HG03432 (cell line): ENCODE measurements at regions not wholly inside any gene's neighbourhood (a gene's known extent, or its start where the extent isn't known, plus 50 kb on each side); places are given as distances from the start of the nearest gene placed in this dataset.
"Not testable (repeated sequence)": the region's sequence is repeated elsewhere in the genome, so short reads cannot be mapped to it uniquely, and the experiment has no call there.

Experiments
- ATAC-seq: cut with Tn5 transposase; IDR thresholded peaks from one replicate; pipeline ENCODE4 v1.9.1; 2021; ENCODE audit warnings: mild to moderate bottlenecking, moderate library complexity; ENCODE audit not compliant: unreplicated experiment

- ATAC-seq: no peak
Measured at GRCh38 chr16:17989255-17989654, 347.3 kb downstream of the NPIPA8 start.

- ATAC-seq: no peak
Measured at GRCh38 chr16:17988839-17989238, 347.7 kb downstream of the NPIPA8 start.

- no peak for ATAC-seq
Measured at GRCh38 chr16:17986991-17987390, 349.5 kb downstream of the NPIPA8 start.

GRCh38 chr16:17984810-17985209 is 351.7 kb downstream of the NPIPA8 start:
- ATAC-seq: no peak

- no peak for ATAC-seq
Measured at GRCh38 chr16:17983847-17984639, 352.5 kb downstream of the NPIPA8 start.

- no peak for ATAC-seq
Measured at GRCh38 chr16:17983114-17983513, 353.4 kb downstream of the NPIPA8 start.

GRCh38 chr16:17977260-17977659 is 359.3 kb downstream of the NPIPA8 start:
- no peak for ATAC-seq

- no peak for ATAC-seq
Measured at GRCh38 chr16:17972460-17972943, 364.0 kb downstream of the NPIPA8 start.

GRCh38 chr16:17970816-17971331 is 365.7 kb downstream of the NPIPA8 start:
- ATAC-seq: no peak

- ATAC-seq: no peak
Measured at GRCh38 chr16:17970157-17970765, 366.3 kb downstream of the NPIPA8 start.

- no peak for ATAC-seq
Measured at GRCh38 chr16:17965133-17965900, 371.2 kb downstream of the NPIPA8 start.

- no peak for ATAC-seq
Measured at GRCh38 chr16:17964196-17964595, 372.3 kb downstream of the NPIPA8 start.

GRCh38 chr16:17963185-17963836 is 373.2 kb downstream of the NPIPA8 start:
- peak; percentile 76 for ATAC-seq

- ATAC-seq: no peak
Measured at GRCh38 chr16:17962726-17963125, 373.8 kb downstream of the NPIPA8 start.

- ATAC-seq: not testable (repeated sequence)
Measured at GRCh38 chr16:17961822-17962221, 374.7 kb downstream of the NPIPA8 start.

- ATAC-seq: no peak
Measured at GRCh38 chr16:17951378-17951777, 385.2 kb downstream of the NPIPA8 start.

GRCh38 chr16:17949982-17950250 is 386.6 kb downstream of the NPIPA8 start:
- no peak for ATAC-seq

- ATAC-seq: no peak
Measured at GRCh38 chr16:17949141-17949981, 387.2 kb downstream of the NPIPA8 start.

GRCh38 chr16:17947637-17948036 is 388.9 kb downstream of the NPIPA8 start:
- no peak for ATAC-seq

GRCh38 chr16:17947165-17947564 is 389.4 kb downstream of the NPIPA8 start:
- no peak for ATAC-seq
